ENCODE measurements at regions not wholly inside any gene's neighbourhood (a gene's known extent, or its start where the extent isn't known, plus 50 kb on each side); places are given as distances from the start of the nearest gene placed in this dataset.

- no peak for TF ChIP-seq BMI1 (IDR thresholded peaks at IDR 0.05; ENCODE audit: borderline replicate concordance)
- no peak for TF ChIP-seq RFX5 (IDR thresholded peaks at IDR 0.05; ENCODE audit: low read depth, low read length)
- TF ChIP-seq POLR2AphosphoS5 (IDR thresholded peaks at IDR 0.05; ENCODE audit: low read length): no peak
- TF ChIP-seq POLR2A (IDR thresholded peaks at IDR 0.05; ENCODE audit: low read depth, low read length): no peak
- TF ChIP-seq ATF7 (IDR thresholded peaks at IDR 0.05; ENCODE audit: low read depth): no peak
- TF ChIP-seq, protein P1, sequence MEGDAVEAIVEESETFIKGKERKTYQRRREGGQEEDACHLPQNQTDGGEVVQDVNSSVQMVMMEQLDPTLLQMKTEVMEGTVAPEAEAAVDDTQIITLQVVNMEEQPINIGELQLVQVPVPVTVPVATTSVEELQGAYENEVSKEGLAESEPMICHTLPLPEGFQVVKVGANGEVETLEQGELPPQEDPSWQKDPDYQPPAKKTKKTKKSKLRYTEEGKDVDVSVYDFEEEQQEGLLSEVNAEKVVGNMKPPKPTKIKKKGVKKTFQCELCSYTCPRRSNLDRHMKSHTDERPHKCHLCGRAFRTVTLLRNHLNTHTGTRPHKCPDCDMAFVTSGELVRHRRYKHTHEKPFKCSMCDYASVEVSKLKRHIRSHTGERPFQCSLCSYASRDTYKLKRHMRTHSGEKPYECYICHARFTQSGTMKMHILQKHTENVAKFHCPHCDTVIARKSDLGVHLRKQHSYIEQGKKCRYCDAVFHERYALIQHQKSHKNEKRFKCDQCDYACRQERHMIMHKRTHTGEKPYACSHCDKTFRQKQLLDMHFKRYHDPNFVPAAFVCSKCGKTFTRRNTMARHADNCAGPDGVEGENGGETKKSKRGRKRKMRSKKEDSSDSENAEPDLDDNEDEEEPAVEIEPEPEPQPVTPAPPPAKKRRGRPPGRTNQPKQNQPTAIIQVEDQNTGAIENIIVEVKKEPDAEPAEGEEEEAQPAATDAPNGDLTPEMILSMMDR (IDR thresholded peaks at IDR 0.05 in 2 of 3, conservative IDR thresholded peaks at IDR 0.05 in 1 of 3; ENCODE audit: control insufficient read depth in 2 of 3, extremely low read depth in 1 of 3, insufficient read depth in 1 of 3, low read depth in 3 of 3, low read length in 3 of 3): no peak
Measured at GRCh38 chr7:13151978-13152377, 464.5 kb downstream of the ARL4A start.

Data from GM12878 (cell line).